ENCODE measurements at regions not wholly inside any gene's neighbourhood (a gene's known extent, or its start where the extent isn't known, plus 50 kb on each side); places are given as distances from the start of the nearest gene placed in this dataset.
"Not testable (repeated sequence)": the region's sequence is repeated elsewhere in the genome, so short reads cannot be mapped to it uniquely, and the experiment has no call there.

GRCh38 chr12:88683628-88684027 lies 103.4 kb upstream of the KITLG start:
- no peak overlapping the region for H3K4me3 Mint-ChIP-seq
- no peaks in the 10 kb centered on the region for H3K4me1 Mint-ChIP-seq

GRCh38 chr12:88681271-88681670 lies 101.0 kb upstream of the KITLG start:
- H3K27me3 Mint-ChIP-seq (ENCODE audit: low read depth), result no peaks in the 10 kb centered on the region
- TF ChIP-seq CTCF (IDR thresholded peaks at IDR 0.05; ENCODE audit: unreplicated experiment in 3 of 3), result no peak

More at GRCh38 chr12:88683628-88684027, 103.4 kb upstream of the KITLG start:
- Mint-ChIP-seq H3K36me3 (ENCODE audit: low read depth) (no peaks in the 10 kb centered on the region), H3K9me3 (peaks cover 2% of the 10 kb centered on the region), H3K27ac (no peak overlapping the region), H3K27me3 (ENCODE audit: low read depth) (no peaks in the 10 kb centered on the region)
- TF ChIP-seq CTCF (IDR thresholded peaks at IDR 0.05; ENCODE audit: unreplicated experiment in 3 of 3), result no peak

GRCh38 chr12:88677464-88677863 lies 97.2 kb upstream of the KITLG start:
- Mint-ChIP-seq H3K36me3 (ENCODE audit: low read depth) (no peaks in the 10 kb centered on the region), H3K27me3 (ENCODE audit: low read depth) (no peaks in the 10 kb centered on the region), H3K4me3 (no peak overlapping the region), H3K9me3 (peaks cover 2% of the 10 kb centered on the region), H3K4me1 (no peaks in the 10 kb centered on the region), H3K27ac (no peak overlapping the region)
- TF ChIP-seq CTCF (IDR thresholded peaks at IDR 0.05; ENCODE audit: unreplicated experiment in 3 of 3), result no peak

More at GRCh38 chr12:88681271-88681670, 101.0 kb upstream of the KITLG start:
- Mint-ChIP-seq H3K36me3 (ENCODE audit: low read depth) (no peaks in the 10 kb centered on the region), H3K4me3 (no peak overlapping the region), H3K4me1 (no peaks in the 10 kb centered on the region), H3K9me3 (peaks cover 2% of the 10 kb centered on the region), H3K27ac (no peak overlapping the region)

GRCh38 chr12:88667615-88668014 lies 87.3 kb upstream of the KITLG start:
- H3K4me3 Mint-ChIP-seq; H3K36me3 Mint-ChIP-seq (ENCODE audit: low read depth); H3K27me3 Mint-ChIP-seq (ENCODE audit: low read depth); H3K27ac Mint-ChIP-seq; H3K4me1 Mint-ChIP-seq; H3K9me3 Mint-ChIP-seq: not testable (repeated sequence)

- H3K36me3 Mint-ChIP-seq (ENCODE audit: low read depth), result no peaks in the 10 kb centered on the region
- H3K4me3 Mint-ChIP-seq, result no peak overlapping the region
- H3K4me1 Mint-ChIP-seq, result no peaks in the 10 kb centered on the region
- no peak overlapping the region for H3K27ac Mint-ChIP-seq
- H3K27me3 Mint-ChIP-seq (ENCODE audit: low read depth), result peaks cover 3% of the 10 kb centered on the region
- no peak for TF ChIP-seq CTCF (IDR thresholded peaks at IDR 0.05; ENCODE audit: unreplicated experiment in 3 of 3)
- peaks cover 9% of the 10 kb centered on the region for H3K9me3 Mint-ChIP-seq
These were observed 84.8 kb upstream of the KITLG start for GRCh38 chr12:88665071-88665470.

GRCh38 chr12:88662961-88663360 lies 82.7 kb upstream of the KITLG start:
- no peak overlapping the region for H3K4me3 Mint-ChIP-seq
- H3K27ac Mint-ChIP-seq, result no peak overlapping the region
- H3K9me3 Mint-ChIP-seq, result no peaks in the 10 kb centered on the region
- no peak for TF ChIP-seq CTCF (IDR thresholded peaks at IDR 0.05; ENCODE audit: unreplicated experiment in 3 of 3)
- peaks cover 3% of the 10 kb centered on the region for H3K27me3 Mint-ChIP-seq (ENCODE audit: low read depth)
- no peaks in the 10 kb centered on the region for H3K4me1 Mint-ChIP-seq
- H3K36me3 Mint-ChIP-seq (ENCODE audit: low read depth), result no peaks in the 10 kb centered on the region
